ENCODE measurements at regions not wholly inside any gene's neighbourhood (a gene's known extent, or its start where the extent isn't known, plus 50 kb on each side); places are given as distances from the start of the nearest gene placed in this dataset.
"Not testable (repeated sequence)": the region's sequence is repeated elsewhere in the genome, so short reads cannot be mapped to it uniquely, and the experiment has no call there.

DNA sequence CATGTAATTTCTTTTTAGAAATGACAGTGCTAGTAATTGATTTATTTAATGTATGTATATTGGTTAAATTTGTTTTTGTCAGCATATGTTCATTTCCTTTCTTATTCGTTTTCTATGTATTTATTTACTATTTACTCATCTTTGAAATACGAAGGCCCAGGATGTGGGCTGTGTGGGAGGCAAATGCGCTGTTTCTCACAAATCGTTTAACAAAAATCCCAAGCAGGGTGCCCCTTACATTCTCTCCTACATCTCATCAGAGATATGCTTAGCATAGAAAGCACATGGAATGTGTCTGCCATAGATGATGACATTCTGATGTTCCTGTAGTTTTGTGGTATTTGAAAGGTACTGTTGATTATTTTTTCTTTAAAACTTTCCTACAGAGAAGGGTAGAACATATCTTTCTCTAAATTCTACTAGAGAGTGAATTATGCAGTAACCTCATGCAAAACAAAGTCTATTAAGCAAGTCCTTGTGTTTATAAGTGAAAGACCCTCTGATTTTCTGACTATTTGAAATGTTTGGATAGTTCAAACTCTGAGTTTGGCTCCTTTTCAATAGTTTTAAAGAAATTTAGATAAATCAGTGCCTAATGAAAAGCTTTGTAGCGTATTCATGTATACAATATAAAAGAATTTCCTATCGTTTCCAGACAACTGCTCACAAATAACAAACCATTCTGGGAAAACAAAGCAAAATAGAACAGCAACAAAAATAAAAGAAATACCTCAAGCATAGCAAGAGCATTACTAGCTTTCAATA is 111.1 kb upstream of the VGLL3 start:
- DNase-seq = no peak

- DNase-seq = not testable (repeated sequence)
Observed at GRCh38 chr3:87097733-87098132, 106.8 kb upstream of the VGLL3 start.

DNA sequence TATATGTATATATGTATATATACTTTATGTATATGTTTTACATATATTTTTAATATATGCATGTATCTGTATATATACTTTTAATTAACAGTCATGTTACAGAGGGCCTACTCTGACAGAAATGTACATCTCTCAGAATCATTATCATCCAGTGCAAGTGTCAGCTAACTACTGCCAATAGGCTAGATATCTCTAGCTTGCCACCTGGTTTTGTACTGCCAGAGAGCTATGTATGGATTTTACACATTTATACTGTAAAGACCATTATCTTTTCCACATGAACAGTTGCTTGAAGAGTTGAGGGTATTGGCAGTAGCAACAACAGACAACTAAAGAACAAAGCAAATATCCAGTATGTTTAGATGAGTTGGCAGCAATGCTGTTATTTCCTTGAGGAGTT is 99.7 kb upstream of the VGLL3 start:
- no peak for DNase-seq

GRCh38 chr3:87088993-87089841 is 98.3 kb upstream of the VGLL3 start:
- DNase-seq = no peak

DNA sequence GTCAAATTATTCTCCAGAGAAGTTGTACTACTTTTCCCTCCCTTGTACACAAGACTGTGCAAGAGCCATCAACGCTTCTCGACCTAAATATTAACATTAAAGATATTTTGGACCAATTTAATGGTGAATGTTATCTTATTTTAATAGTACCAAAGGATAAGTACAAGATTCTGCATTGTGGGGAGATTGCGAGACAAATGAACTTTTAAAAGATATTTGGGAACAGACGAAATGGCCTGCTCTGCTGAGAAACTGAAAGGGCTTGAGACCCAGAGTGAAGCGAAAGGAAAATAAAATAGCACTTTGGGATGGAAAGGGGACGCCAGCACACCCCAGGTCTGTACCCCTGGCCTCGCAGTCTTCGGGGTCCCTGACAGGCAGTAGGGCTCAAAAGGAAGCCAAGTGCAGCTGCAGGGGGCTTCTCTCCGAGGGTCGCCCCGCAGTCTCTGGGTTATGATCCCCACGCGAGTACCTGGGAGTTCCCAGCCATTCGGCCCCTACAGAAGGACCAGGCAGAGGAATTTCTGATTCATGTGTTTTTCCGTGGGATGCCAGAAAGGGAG is 97.6 kb upstream of the VGLL3 start:
- DNase-seq = no peak

GRCh38 chr3:87084868-87085267 is 93.9 kb upstream of the VGLL3 start:
- no peak for DNase-seq

- DNase-seq = no peak
Observed at GRCh38 chr3:87082796-87083440, 92.0 kb upstream of the VGLL3 start.

DNA sequence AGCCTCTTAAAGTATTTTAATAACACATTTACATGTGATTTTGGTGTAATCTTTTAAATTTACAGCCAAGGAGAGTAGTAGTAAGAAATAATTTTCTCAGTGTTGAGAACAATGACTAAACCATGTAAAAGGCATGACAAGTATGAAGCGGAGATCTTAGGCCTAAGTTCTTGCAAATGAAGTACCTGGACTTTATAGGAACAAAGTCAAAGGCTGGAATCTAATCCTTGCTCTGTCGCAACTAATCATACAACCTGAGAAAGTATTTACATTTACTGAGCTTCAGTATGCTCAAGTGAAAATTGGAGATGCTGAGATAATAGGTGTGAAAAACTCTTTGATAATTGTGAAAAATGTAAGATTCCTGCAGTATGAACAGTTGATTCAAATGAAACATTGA is 86.4 kb upstream of the VGLL3 start:
- DNase-seq = no peak

DNA sequence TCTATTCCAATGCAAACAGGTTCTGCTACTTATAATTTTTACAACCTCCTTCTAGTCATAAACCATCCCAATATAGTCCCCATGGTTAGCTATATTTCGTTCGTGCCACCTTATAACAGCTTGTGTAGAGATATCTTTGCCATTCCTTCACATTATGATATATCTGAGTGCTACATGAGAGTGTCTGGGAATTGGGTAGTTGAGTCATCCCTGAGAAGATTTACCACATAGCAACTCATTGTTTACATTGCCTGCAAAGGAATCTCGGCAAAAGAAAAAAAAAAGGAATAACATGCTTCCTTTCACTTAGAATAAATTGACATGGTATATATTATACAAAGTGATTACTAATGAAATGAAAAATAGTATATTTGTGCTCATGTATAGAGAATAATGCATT is 86.0 kb upstream of the VGLL3 start:
- no peak for DNase-seq

GRCh38 chr3:87073496-87074145 is 82.7 kb upstream of the VGLL3 start:
- no peak for DNase-seq

- DNase-seq = no peak
Observed at GRCh38 chr3:87072446-87072845, 81.5 kb upstream of the VGLL3 start.

DNA sequence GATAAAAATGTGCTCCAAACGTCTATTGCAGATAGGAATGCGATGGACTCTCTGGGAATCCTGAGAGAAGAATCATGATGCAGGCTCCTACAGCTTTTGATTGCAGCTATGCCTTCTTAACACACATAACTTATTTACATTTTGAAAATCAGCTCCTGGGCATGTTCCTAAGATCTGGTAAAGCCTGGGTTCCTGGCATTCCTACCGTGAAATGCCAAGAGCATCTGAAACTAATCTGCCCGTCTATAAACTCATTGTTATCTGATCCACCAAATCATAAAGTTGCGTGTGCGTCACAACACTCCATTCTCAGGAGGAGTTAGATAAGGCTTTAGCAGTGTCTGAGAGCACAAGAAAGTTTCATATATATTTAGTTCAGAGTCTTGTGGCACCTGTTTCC is 79.0 kb upstream of the VGLL3 start:
- DNase-seq = no peak

- no peak for DNase-seq
Observed at GRCh38 chr3:87069021-87069420, 78.1 kb upstream of the VGLL3 start.

DNA sequence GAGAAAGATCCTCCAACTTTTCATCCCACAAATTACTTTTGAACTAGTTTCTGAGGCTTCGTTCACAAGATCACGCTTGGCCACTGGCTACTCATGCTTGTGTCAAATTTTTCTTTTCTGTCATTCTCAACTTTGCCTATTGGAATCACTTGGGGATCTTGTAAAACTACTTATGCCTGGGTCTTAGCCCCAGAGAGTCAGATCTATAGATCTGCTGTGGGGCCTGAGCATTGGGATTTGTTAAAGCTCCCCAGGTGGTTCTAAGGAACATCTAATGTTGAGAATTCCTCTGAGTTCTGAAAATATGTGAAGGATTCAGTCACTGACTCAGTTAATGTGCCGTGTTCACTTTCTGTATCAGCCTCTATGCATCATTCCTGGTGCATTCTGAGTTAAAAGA is 71.7 kb upstream of the VGLL3 start:
- DNase-seq = no peak

GRCh38 chr3:87057474-87057873 is 66.5 kb upstream of the VGLL3 start:
- no peak for DNase-seq

GRCh38 chr3:87053553-87053952 is 62.6 kb upstream of the VGLL3 start:
- no peak for DNase-seq

- no peak for DNase-seq
Observed at GRCh38 chr3:87052499-87053260, 61.7 kb upstream of the VGLL3 start.

- DNase-seq = no peak
Observed at GRCh38 chr3:87047852-87048251, 56.9 kb upstream of the VGLL3 start.

DNA sequence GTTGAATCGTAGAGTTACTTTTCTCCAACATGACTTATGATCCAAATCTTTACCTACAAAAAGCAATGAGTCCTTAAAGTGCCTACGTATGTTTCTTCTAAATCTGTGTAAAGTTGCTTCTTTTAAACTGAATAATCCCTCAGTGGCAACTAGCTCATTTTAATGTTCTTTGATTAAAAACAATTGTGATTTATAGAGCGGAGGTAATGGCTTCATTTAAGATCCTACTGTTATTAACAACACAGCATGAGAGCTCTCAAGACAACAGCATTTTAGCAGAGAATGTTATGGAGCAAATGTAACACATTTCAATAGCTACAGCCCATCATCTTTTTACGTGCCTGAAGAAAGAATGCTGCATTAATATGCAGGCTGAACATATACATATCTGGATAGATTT is 55.3 kb upstream of the VGLL3 start:
- no peak for DNase-seq

DNA sequence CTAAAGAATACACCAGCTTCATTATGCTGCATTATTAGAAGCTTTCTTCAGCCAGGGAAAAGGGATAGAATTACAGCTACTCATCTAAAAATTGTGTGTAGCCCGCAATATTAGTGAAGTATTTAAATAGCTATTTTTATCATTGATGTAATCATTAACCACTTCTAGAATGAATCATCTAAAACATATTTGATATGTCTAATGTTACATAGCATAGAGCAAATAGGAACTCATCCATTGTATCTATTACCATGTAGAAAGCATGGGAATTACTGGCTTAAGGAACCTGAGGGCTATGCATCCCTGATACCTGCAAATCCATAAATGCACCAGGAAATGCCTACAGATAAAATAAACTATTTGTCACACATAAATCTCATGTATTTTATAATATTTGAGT is 54.5 kb upstream of the VGLL3 start:
- DNase-seq = no peak

- DNase-seq = no peak
Observed at GRCh38 chr3:87044846-87045245, 53.9 kb upstream of the VGLL3 start.

- DNase-seq = no peak
Observed at GRCh38 chr3:87044409-87044808, 53.5 kb upstream of the VGLL3 start.
